OCI-LY7 (cell line): ENCODE measurements at regions not wholly inside any gene's neighbourhood (a gene's known extent, or its start where the extent isn't known, plus 50 kb on each side); places are given as distances from the start of the nearest gene placed in this dataset.

ENCODE experiments used
- BruUV-seq: library from RNA; stranded (reverse); fragments of 400-500 nt; replicated peaks from 2 replicates; lab custom pipeline; 2021; lab: Mats Ljungman, UMichigan
- CTCF ChIA-PET: fragments of 300-600 bp; sonication (Branson Sonifier 250); formaldehyde crosslinking; loops from one replicate; lab custom pipeline; 2022; ENCODE audit warnings: antibody characterized with exemption; ENCODE audit not compliant: unreplicated experiment; lab: Charles Lee
- POLR2A ChIA-PET: fragments of 300-600 bp; sonication (Branson Sonifier 250); formaldehyde crosslinking; loops from one replicate; lab custom pipeline; 2022; ENCODE audit warnings: antibody characterized with exemption; lab: Charles Lee
- DNase-seq: peaks from one replicate; pipeline ENCODE4 v3.0.0-alpha.2; 2015; ENCODE audit warnings: low spot score
- H2AFZ ChIP-seq: fragments of 200-600 bp; sonication (generic), shearing (Covaris generic); 2 replicates; pipeline ENCODE4 v1.6.1; 2014; ENCODE audit warnings: mild to moderate bottlenecking, antibody characterized with exemption, low read length, moderate library complexity
- H3K27ac ChIP-seq: fragments of 200-600 bp; sonication (generic); 2 replicates; pipeline ENCODE4 v1.5.1; 2014; ENCODE audit warnings: mixed run types, low read depth, mild to moderate bottlenecking, moderate library complexity, low read length, inconsistent platforms; ENCODE audit not compliant: poor library complexity, severe bottlenecking
- H3K36me3 ChIP-seq: fragments of 200-600 bp; sonication (generic); 2 replicates; pipeline ENCODE4 v1.6.1; 2014; ENCODE audit warnings: mild to moderate bottlenecking, antibody characterized with exemption, low read length, moderate library complexity, mixed read lengths; ENCODE audit not compliant: insufficient read depth
- H3K4me1 ChIP-seq: fragments of 200-600 bp; sonication (generic); 2 replicates; pipeline ENCODE4 v1.5.1; 2014; ENCODE audit warnings: mild to moderate bottlenecking, low read length; ENCODE audit not compliant: insufficient read depth, poor library complexity, severe bottlenecking
- H3K4me2 ChIP-seq: fragments of 200-600 bp; sonication (generic); 2 replicates; pipeline ENCODE4 v1.6.1; 2014; ENCODE audit warnings: mild to moderate bottlenecking, low read length
- H3K4me3 ChIP-seq: fragments of 200-600 bp; sonication (generic); 2 replicates; pipeline ENCODE4 v1.5.1; 2014; ENCODE audit warnings: mild to moderate bottlenecking, low read depth, low read length; ENCODE audit not compliant: poor library complexity, severe bottlenecking
- H3K79me2 ChIP-seq: fragments of 200-600 bp; sonication (generic); 2 replicates; pipeline ENCODE4 v1.6.1; 2016; ENCODE audit warnings: low read depth, mild to moderate bottlenecking, low read length, moderate library complexity, mixed read lengths; ENCODE audit not compliant: insufficient read depth
- H3K9me2 ChIP-seq: fragments of 200-600 bp; sonication (generic); 2 replicates; pipeline ENCODE4 v1.6.1; 2016; ENCODE audit warnings: mild to moderate bottlenecking, low read length, mixed read lengths; ENCODE audit not compliant: insufficient read depth
- H3K9me3 ChIP-seq: fragments of 200-600 bp; sonication (generic); 2 replicates; pipeline ENCODE4 v1.6.1; 2014; ENCODE audit warnings: mild to moderate bottlenecking, mixed run types, low read length, mixed read lengths
- H4K20me1 ChIP-seq: fragments of 200-600 bp; sonication (generic); 2 replicates; pipeline ENCODE4 v1.6.1; 2014; ENCODE audit warnings: mild to moderate bottlenecking, antibody characterized with exemption, low read length, moderate library complexity, mixed read lengths; ENCODE audit not compliant: insufficient read depth
- CTCF ChIP-seq: fragments of 200-600 bp; sonication (generic); conservative IDR thresholded peaks from 2 replicates; pipeline ENCODE4 v1.5.1; 2014; ENCODE audit warnings: mild to moderate bottlenecking, antibody characterized with exemption, low read length, moderate library complexity, mixed read lengths
- EZH2phosphoT487 ChIP-seq: fragments of 200-600 bp; sonication (generic); IDR thresholded peaks from 2 replicates; pipeline ENCODE4 v1.6.1; 2018; ENCODE audit warnings: low read depth, borderline replicate concordance, mild to moderate bottlenecking, mixed run types, antibody characterized with exemption, low read length, moderate library complexity, mixed read lengths
- intact Hi-C: fragments of 100-400 bp; cut with micrococcal nuclease; formaldehyde crosslinking; loops from one replicate; pipeline ENCODE4 v1.10.0; 2022; ENCODE audit not compliant: unreplicated experiment

- no peaks in the 10 kb centered on the region for H4K20me1 ChIP-seq
- H3K79me2 ChIP-seq, result no peaks in the 10 kb centered on the region
- H3K4me1 ChIP-seq, result no peaks in the 10 kb centered on the region
- H3K9me3 ChIP-seq, result peaks cover 20% of the 10 kb centered on the region
- CTCF ChIA-PET, result no interaction called here
- H3K9me2 ChIP-seq, result no peaks in the 10 kb centered on the region
- TF ChIP-seq EZH2phosphoT487, result no peak
- no peak for TF ChIP-seq CTCF
- H3K4me3 ChIP-seq, result no peak overlapping the region
- H3K36me3 ChIP-seq, result no peaks in the 10 kb centered on the region; the same call in 1 of the 2 replicates
- no peak overlapping the region for H2AFZ ChIP-seq
- POLR2A ChIA-PET, result interaction anchor here (0.7 to 1.3 kb wide), 3 partner anchors 30 to 76 kb away, joined by 3 to 4 read pairs (median 3); no protein-coding TSS in a partner anchor
- no TSS peak for BruUV-seq
- H3K4me2 ChIP-seq, result no peak overlapping the region
- H3K27ac ChIP-seq, result no peak overlapping the region
- DNase-seq, result peak; percentile 58
- intact Hi-C loops, result no loop called here
Observed at GRCh38 chr1:84069236-84069845, 70.4 kb upstream of the TTLL7 start.

GRCh38 chr1:84062496-84062895, 63.6 kb upstream of the TTLL7 start:
- no peaks in the 10 kb centered on the region for H3K9me3 ChIP-seq
- no peaks in the 10 kb centered on the region for H3K36me3 ChIP-seq
- H4K20me1 ChIP-seq, result no peaks in the 10 kb centered on the region
- no peaks in the 10 kb centered on the region for H3K9me2 ChIP-seq
- H3K4me3 ChIP-seq, result no peak overlapping the region
- BruUV-seq, result no TSS peak
- no peak overlapping the region for H3K27ac ChIP-seq
- ChIA-PET POLR2A (interaction anchor here (0.5 to 1.3 kb wide), 2 partner anchors 14 to 531 kb away, joined by 6 to 7 read pairs; no protein-coding TSS in a partner anchor), CTCF (no interaction called here)
- H2AFZ ChIP-seq, result no peak overlapping the region
- no peaks in the 10 kb centered on the region for H3K4me1 ChIP-seq
- DNase-seq, result no peak
- H3K4me2 ChIP-seq, result no peak overlapping the region
- H3K79me2 ChIP-seq, result no peaks in the 10 kb centered on the region
- intact Hi-C loops, result no loop called here
- TF ChIP-seq CTCF (no peak), EZH2phosphoT487 (no peak)

GRCh38 chr1:84061336-84061735, 62.4 kb upstream of the TTLL7 start:
- no peaks in the 10 kb centered on the region for H3K9me3 ChIP-seq
- BruUV-seq, result no TSS peak
- no peaks in the 10 kb centered on the region for H3K9me2 ChIP-seq
- no peak overlapping the region for H3K4me2 ChIP-seq
- TF ChIP-seq CTCF, result no peak
- TF ChIP-seq EZH2phosphoT487, result no peak
- H3K79me2 ChIP-seq, result no peaks in the 10 kb centered on the region
- no peaks in the 10 kb centered on the region for H3K36me3 ChIP-seq
- no peaks in the 10 kb centered on the region for H4K20me1 ChIP-seq
- DNase-seq, result no peak
- no peak overlapping the region for H2AFZ ChIP-seq
- H3K4me1 ChIP-seq, result no peaks in the 10 kb centered on the region
- ChIA-PET POLR2A (interaction anchor here (0.7 to 1.7 kb wide), 3 partner anchors 13 to 458 kb away, joined by 6 to 12 read pairs (median 6); no protein-coding TSS in a partner anchor), CTCF (no interaction called here)
- H3K27ac ChIP-seq, result no peak overlapping the region
- no peak overlapping the region for H3K4me3 ChIP-seq
- intact Hi-C loops, result no loop called here
